ENCODE measurements at regions not wholly inside any gene's neighbourhood (a gene's known extent, or its start where the extent isn't known, plus 50 kb on each side); places are given as distances from the start of the nearest gene placed in this dataset.

GRCh38 chr7:80386686-80387085 is 125.2 kb downstream of the GNAT3 start:
- ChIA-PET CTCF (interaction anchor here (2.1 kb wide), 1 partner anchor 251 kb away, joined by 5 read pairs; the partner anchor contains the start of gene GNAI1), POLR2A (interaction anchor here (0.6 kb wide), 1 partner anchor 9 kb away, joined by 3 read pairs; no protein-coding TSS in a partner anchor)
- no peaks in the 10 kb centered on the region for H4K20me1 ChIP-seq (replicated peaks; ENCODE audit: control insufficient read depth, extremely low read depth, insufficient read depth, low read length)
- H2AFZ ChIP-seq (ENCODE audit: low read depth, low read length), result no peak overlapping the region
- no peaks in the 10 kb centered on the region for H3K79me2 ChIP-seq (ENCODE audit: control insufficient read depth, insufficient read depth, low read length)
- no peak overlapping the region for H3K27ac ChIP-seq (ENCODE audit: insufficient read depth, low read depth, low read length)
- no TSS peak for BruUV-seq (replicated peaks)
- no peak overlapping the region for H3K4me3 ChIP-seq (replicated peaks in 1 of 3; ENCODE audit: insufficient read depth in 1 of 3, low read depth in 1 of 3, low read length in 3 of 3)
- intact Hi-C loops (cut with micrococcal nuclease), result no loop called here
- dilution Hi-C loops (cut with MboI; ENCODE audit: extremely low pct_ligation_motif_present, low sequenced_read_pairs), result no loop called here
- H3K4me2 ChIP-seq (ENCODE audit: insufficient read depth, low read length), result no peak overlapping the region
- H3K27me3 ChIP-seq (ENCODE audit: control insufficient read depth in 2 of 2, insufficient read depth in 2 of 2, low read length in 2 of 2), result no peaks in the 10 kb centered on the region
- H3K9me1 ChIP-seq (replicated peaks; ENCODE audit: control insufficient read depth, extremely low read depth, insufficient read depth, low read length), result no peaks in the 10 kb centered on the region
- no peak for FAIRE-seq
- H3K9me3 ChIP-seq (replicated peaks; ENCODE audit: control insufficient read depth, insufficient read depth, low read length), result no peaks in the 10 kb centered on the region
- TF ChIP-seq FOS (IDR thresholded peaks at IDR 0.05; ENCODE audit: borderline replicate concordance, insufficient read depth, low read length) (no peak), CTCF (IDR thresholded peaks at IDR 0.05; ENCODE audit: extremely low read depth in 1 of 2, insufficient read depth in 1 of 2, low read depth in 1 of 2, low read length in 2 of 2) (no peak), POLR2AphosphoS5 (IDR thresholded peaks at IDR 0.05; ENCODE audit: insufficient read depth, low read depth, low read length) (no peak), GATA2 (IDR thresholded peaks at IDR 0.05; ENCODE audit: insufficient read depth, insufficient read length, low read depth, low read length) (no peak), MAX (IDR thresholded peaks at IDR 0.05; ENCODE audit: insufficient read depth, insufficient read length) (no peak), POLR2A (IDR thresholded peaks at IDR 0.05; ENCODE audit: low read depth, low read length) (no peak), JUN (IDR thresholded peaks at IDR 0.05; ENCODE audit: borderline replicate concordance, insufficient read depth, insufficient read length, low read depth) (no peak), MYC (IDR thresholded peaks at IDR 0.05; ENCODE audit: low read depth, low read length) (no peak), EZH2 (IDR thresholded peaks at IDR 0.05; ENCODE audit: borderline replicate concordance, low read depth, low read length, severe bottlenecking) (no peak)
- H3K4me1 ChIP-seq (ENCODE audit: control insufficient read depth, extremely low read depth, insufficient read depth, low read length), result peaks cover 16% of the 10 kb centered on the region
- no peak overlapping the region for H3K9ac ChIP-seq (replicated peaks; ENCODE audit: extremely low read depth, insufficient read depth, low read length)
- DNase-seq (ENCODE audit: low read depth, low spot score), result no peak
- no peaks in the 10 kb centered on the region for H3K36me3 ChIP-seq (ENCODE audit: control insufficient read depth in 2 of 2, extremely low read depth in 1 of 2, insufficient read depth in 2 of 2, low read length in 2 of 2)

All from endothelial cell of umbilical vein (primary cell).